ENCODE measurements at regions not wholly inside any gene's neighbourhood (a gene's known extent, or its start where the extent isn't known, plus 50 kb on each side); places are given as distances from the start of the nearest gene placed in this dataset.

DNA sequence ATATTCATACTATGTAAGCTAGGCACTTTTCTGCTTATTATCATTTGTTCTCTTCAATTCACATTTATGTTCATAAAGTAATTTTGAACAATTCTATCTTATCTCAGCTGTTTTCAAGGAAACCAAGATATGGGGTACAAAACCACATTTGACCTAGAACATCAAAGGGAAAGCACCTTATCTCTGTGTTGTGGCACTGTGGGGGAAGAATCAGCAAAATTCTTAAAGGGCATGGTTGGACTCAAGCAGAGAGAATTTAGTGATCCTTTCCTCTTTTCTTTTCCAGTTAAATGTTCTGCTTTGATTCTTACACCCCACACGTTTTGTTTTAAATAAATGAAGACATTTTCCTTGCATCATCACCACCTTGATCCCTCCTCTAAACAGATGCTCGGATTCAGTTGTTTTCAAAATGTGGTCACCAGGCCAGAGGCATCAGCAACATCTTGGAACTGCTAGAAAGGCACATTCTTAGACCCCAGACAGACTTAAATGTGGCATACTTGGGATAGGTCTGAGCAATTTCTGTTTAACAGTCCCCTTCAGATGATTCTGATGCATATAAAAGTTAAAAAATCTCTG, 128.4 kb upstream of the TP63 start:
- ChIA-PET CTCF (ENCODE audit: low intra/inter-chr PET ratio) (no interaction called here), POLR2A (no interaction called here)
- no peak overlapping the region for H2AFZ ChIP-seq (ENCODE audit: low read depth, low read length)
- no peak for ATAC-seq
- no peaks in the 10 kb centered on the region for H3K36me3 ChIP-seq (ENCODE audit: control insufficient read depth, insufficient read depth, low read length)
- 0% methylated on average over 2 of the region's 2 CpGs for WGBS (ENCODE audit: insufficient coverage, low coverage, missing lambda C conversion rate)
- H3K27ac ChIP-seq (ENCODE audit: extremely low read depth, low read depth, low read length): no peak overlapping the region
- no peak for FAIRE-seq
- TF ChIP-seq L3MBTL2 (IDR thresholded peaks at IDR 0.05): no peak
- no peak for TF ChIP-seq NFATC3 (IDR thresholded peaks at IDR 0.05)
- TF ChIP-seq SMARCA5 (IDR thresholded peaks at IDR 0.05): no peak
- TF ChIP-seq PTBP1 (IDR thresholded peaks at IDR 0.05; ENCODE audit: low read depth, low read length): no peak
- no peak for TF ChIP-seq BACH1 (tag; IDR thresholded peaks at IDR 0.05)
- TF ChIP-seq U2AF1 (optimal IDR thresholded peaks at IDR 0.05; ENCODE audit: low read depth, low read length): no peak
- no peak for TF ChIP-seq TCFL5 (CRISPR knock-in tag; conservative IDR thresholded peaks at IDR 0.05)
- H3K4me3 ChIP-seq: no peak overlapping the region
- no peaks in the 10 kb centered on the region for H3K9me1 ChIP-seq (ENCODE audit: control insufficient read depth, insufficient read depth, low read length)
- no peaks in the 10 kb centered on the region; the same call in 1 of the 2 replicates for H3K9me3 ChIP-seq (replicated peaks; ENCODE audit: control insufficient read depth, insufficient read depth, low read depth, low read length)
- H3K9ac ChIP-seq (ENCODE audit: insufficient read depth in 1 of 2, low read depth in 2 of 2, low read length in 2 of 2): no peak overlapping the region
- H3K79me2 ChIP-seq (ENCODE audit: control insufficient read depth, insufficient read depth, low read length): no peaks in the 10 kb centered on the region
- in situ Hi-C loops (cut with MboI): no loop called here
- no peak for DNase-seq (ENCODE audit: extremely low read depth in 1 of 4, low spot score in 3 of 4)
- H4K20me1 ChIP-seq (replicated peaks; ENCODE audit: control insufficient read depth, insufficient read depth, low read length): no peaks in the 10 kb centered on the region
- no peaks in the 10 kb centered on the region for H3K27me3 ChIP-seq (ENCODE audit: control insufficient read depth in 2 of 2, insufficient read depth in 2 of 2, low read length in 2 of 2)
- H3K4me2 ChIP-seq (ENCODE audit: insufficient read depth, low read length): no peak overlapping the region
- BruUV-seq (replicated peaks): no TSS peak
- no peaks in the 10 kb centered on the region for H3K4me1 ChIP-seq (replicated peaks in 1 of 2; ENCODE audit: control insufficient read depth in 2 of 2, insufficient read depth in 2 of 2, low read length in 2 of 2)
- intact Hi-C loops (cut with micrococcal nuclease): no loop called here

DNA sequence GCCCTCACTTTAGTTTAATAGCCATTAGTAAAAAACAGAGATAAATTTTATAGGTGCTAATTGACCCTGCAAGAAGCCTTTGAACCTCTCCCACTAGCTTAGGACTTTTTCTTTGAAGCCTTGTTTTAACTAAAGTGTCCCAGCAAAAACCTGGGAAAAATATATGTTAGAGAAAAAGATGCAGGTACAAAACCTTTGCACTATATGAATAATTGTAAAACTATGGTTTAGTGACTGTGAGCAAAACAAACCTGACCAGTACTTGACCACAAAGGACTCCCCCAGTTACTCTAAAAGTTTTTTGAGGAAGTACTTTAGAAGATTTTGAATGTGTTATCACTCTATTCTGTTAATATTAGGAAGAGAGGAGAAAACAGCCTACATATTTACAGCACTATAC, 123.3 kb upstream of the TP63 start:
- Histone ChIP-seq H3K79me2 (ENCODE audit: control insufficient read depth, insufficient read depth, low read length) (no peaks in the 10 kb centered on the region), H4K20me1 (replicated peaks; ENCODE audit: control insufficient read depth, insufficient read depth, low read length) (no peaks in the 10 kb centered on the region), H3K36me3 (ENCODE audit: control insufficient read depth, insufficient read depth, low read length) (no peaks in the 10 kb centered on the region), H3K4me1 (replicated peaks in 1 of 2; ENCODE audit: control insufficient read depth in 2 of 2, insufficient read depth in 2 of 2, low read length in 2 of 2) (no peaks in the 10 kb centered on the region), H3K9ac (ENCODE audit: insufficient read depth in 1 of 2, low read depth in 2 of 2, low read length in 2 of 2) (no peak overlapping the region), H3K27me3 (ENCODE audit: control insufficient read depth in 2 of 2, insufficient read depth in 2 of 2, low read length in 2 of 2) (no peaks in the 10 kb centered on the region), H3K9me1 (ENCODE audit: control insufficient read depth, insufficient read depth, low read length) (no peaks in the 10 kb centered on the region), H3K27ac (ENCODE audit: extremely low read depth, low read depth, low read length) (no peak overlapping the region), H3K4me3 (no peak overlapping the region), H2AFZ (ENCODE audit: low read depth, low read length) (no peak overlapping the region), H3K4me2 (ENCODE audit: insufficient read depth, low read length) (no peak overlapping the region), H3K9me3 (replicated peaks; ENCODE audit: control insufficient read depth, insufficient read depth, low read depth, low read length) (no peaks in the 10 kb centered on the region; the same call in 1 of the 2 replicates)
- FAIRE-seq (no peak), ATAC-seq (no peak), DNase-seq (ENCODE audit: extremely low read depth in 1 of 4, low spot score in 3 of 4) (no peak)
- in situ Hi-C loops (cut with MboI) (no loop called here), intact Hi-C loops (cut with micrococcal nuclease) (no loop called here)
- ChIA-PET POLR2A (no interaction called here), CTCF (ENCODE audit: low intra/inter-chr PET ratio) (no interaction called here)
- no TSS peak for BruUV-seq (replicated peaks)
- TF ChIP-seq NFIC (IDR thresholded peaks at IDR 0.05) (no peak), HNRNPLL (IDR thresholded peaks at IDR 0.05; ENCODE audit: low read depth, low read length, poor library complexity, severe bottlenecking) (no peak), SRSF3 (IDR thresholded peaks at IDR 0.05; ENCODE audit: insufficient read depth, low read length) (no peak)
- TF ChIP-seq, protein P1, sequence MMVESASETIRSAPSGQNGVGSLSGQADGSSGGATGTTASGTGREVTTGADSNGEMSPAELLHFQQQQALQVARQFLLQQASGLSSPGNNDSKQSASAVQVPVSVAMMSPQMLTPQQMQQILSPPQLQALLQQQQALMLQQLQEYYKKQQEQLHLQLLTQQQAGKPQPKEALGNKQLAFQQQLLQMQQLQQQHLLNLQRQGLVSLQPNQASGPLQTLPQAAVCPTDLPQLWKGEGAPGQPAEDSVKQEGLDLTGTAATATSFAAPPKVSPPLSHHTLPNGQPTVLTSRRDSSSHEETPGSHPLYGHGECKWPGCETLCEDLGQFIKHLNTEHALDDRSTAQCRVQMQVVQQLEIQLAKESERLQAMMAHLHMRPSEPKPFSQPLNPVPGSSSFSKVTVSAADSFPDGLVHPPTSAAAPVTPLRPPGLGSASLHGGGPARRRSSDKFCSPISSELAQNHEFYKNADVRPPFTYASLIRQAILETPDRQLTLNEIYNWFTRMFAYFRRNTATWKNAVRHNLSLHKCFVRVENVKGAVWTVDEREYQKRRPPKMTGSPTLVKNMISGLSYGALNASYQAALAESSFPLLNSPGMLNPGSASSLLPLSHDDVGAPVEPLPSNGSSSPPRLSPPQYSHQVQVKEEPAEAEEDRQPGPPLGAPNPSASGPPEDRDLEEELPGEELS (CRISPR knock-in tag; IDR thresholded peaks at IDR 0.05; ENCODE audit: borderline replicate concordance): no peak

Data from K562 (cell line).